ENCODE measurements at regions not wholly inside any gene's neighbourhood (a gene's known extent, or its start where the extent isn't known, plus 50 kb on each side); places are given as distances from the start of the nearest gene placed in this dataset.
"Not testable (repeated sequence)": the region's sequence is repeated elsewhere in the genome, so short reads cannot be mapped to it uniquely, and the experiment has no call there.

DNA sequence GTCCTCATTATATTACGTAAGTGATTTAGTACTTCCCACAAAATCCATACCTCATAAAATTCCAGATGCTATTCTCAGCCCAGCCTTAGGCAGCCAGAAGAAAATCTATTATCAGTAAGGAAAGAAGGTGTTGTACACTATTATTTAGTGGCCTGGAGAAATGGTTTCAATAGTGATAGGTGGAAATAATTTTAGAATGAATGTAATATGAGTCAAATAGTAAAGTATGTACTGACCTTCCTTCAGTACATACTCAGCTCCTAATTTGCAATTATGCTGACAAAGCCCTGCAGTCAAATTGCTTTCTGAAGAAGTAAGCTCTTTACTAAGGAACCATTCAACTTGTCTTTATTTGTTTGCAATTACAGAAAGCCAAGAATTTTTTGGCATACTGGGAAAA lies 409.2 kb downstream of the HTR1A start:
- DNase-seq, result no peak

GRCh38 chr5:63535840-63536602 lies 426.2 kb downstream of the HTR1A start:
- no peak for DNase-seq

DNA sequence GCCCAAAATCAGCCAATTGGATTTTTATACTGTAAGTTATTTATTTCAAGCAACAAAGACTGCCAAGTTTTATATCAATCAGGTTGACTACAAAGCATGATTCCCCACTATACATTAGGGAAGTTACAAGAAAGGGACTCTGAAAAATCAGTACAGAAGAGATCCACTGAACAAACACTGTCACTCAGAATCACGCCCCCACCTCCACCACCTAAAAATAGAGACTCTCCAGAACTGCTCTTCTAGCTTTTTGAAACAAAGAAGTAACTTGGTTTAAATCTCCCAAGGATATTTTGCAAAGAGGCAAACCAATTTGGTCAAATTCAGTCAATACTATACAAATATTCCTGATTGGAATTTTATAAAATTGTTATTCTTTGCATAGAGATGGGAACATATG lies 438.0 kb downstream of the HTR1A start:
- DNase-seq, result no peak

DNA sequence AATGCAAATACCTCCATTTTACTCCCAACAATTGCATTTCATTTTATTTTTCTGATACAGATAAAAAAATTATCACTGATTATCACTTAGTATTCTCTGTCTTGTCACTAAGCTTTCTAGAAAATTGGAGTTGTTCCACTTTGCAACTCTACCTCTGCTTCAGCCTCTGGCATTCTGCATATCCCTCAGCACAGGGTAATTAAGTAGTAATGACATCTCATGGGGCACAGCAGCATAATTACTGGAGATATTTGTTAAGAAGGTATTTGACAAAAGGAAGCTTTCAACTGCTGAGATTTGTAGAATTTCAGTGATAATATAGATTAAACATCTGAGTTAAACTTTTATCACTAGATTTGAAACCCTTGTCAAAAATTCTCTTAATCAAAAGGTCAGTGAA lies 446.2 kb downstream of the HTR1A start:
- DNase-seq, result no peak

GRCh38 chr5:63500242-63500641 lies 462.0 kb downstream of the HTR1A start:
- DNase-seq, result no peak

DNA sequence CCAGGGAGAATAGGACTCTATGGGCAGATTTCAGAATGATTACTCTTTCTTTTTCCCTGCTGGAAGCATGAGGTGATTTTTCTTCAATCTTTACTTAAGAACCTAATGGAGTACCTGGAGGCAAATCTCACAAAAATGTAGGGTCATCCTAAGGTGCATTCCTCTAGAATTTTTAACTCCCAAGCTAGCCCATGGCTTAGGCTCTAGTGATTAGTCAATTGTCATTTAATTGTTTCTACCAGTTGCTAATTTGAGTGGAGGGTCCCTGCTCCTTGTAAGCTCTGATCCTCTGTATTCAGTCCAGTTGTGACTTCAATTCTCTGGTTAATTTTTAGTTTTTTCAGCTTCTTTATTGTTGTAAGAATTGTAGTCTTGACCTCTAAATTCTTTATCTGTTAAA lies 467.0 kb downstream of the HTR1A start:
- no peak for DNase-seq

- no peak for DNase-seq
These were observed 478.9 kb downstream of the HTR1A start for GRCh38 chr5:63483338-63483737.

- no peak for DNase-seq
These were observed 488.8 kb downstream of the HTR1A start for GRCh38 chr5:63473335-63473967.

GRCh38 chr5:63456279-63456678 lies 506.0 kb downstream of the HTR1A start:
- no peak for DNase-seq

DNA sequence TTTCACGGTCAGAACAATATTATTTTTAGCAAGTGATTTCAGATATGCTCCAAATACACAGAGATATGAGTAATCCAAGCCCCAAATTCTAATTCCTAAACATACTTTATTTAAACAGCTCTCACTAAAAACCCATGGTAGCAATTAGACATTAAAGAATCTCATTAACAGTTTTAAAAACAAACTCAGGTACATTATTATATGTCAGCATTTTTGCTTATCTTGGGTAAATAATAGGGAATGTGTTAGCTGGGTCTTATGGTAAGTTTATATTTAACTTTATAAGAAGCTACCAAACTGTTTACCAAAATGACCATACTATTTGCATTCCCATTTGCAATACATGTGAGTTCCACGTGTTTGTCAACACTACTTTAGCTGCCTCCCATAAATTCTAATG lies 511.1 kb downstream of the HTR1A start:
- no peak for DNase-seq

DNA sequence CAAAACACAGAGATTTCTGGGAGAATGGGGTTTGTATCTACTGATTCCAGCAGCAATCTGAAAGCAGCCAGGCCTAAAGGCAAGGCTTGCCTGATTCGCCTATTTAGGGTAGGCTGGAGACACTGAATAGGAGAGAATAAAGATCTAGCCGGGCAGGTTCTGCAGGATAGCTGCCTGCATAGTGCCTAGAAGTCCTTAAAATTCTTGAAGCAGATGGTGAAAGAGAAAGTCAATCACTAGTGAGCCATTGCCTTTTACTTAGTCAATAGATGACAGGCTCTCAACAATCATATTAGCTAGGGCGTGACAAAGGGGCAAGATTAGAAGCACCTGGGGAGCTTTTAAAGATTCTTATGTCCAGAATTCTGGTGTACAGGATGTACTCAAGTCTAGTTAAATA lies 522.7 kb downstream of the HTR1A start:
- no peak for DNase-seq

DNA sequence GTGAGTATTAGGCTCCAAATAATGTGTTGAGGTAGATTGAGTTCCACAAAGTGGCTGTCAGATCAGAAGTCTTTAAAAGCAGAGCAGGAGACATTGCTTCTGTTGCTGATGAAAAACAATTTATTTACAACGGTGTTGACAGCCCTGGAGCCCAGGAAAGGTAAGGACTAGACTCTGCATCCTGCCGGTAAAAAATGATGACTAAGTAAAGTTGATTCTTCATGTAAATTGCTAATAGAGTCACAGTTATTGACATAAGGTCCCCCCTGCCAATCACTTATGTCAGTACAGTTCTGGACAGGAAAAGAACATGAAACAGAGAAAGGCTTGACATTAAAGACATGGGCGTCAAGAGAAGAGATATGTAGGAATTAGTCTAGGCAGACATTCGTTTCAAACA lies 552.5 kb downstream of the HTR1A start:
- no peak for DNase-seq

DNA sequence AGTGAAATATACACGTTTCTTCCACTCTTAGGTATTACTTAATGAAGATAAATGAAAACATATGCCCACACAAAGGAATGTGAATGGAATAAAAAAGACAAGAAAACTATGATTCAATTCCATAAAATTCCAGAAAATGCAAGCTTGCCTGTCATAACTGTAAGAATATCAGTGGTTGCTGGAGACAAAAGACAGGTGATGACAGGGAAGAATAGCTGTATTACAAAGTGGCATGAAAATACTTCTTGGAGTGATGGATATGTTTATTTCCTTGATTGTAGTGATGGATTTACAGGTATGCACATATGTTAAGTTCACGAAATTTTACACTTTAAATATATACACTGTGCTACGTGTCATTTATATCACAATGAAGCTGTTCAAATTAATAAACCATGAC lies 553.3 kb downstream of the HTR1A start:
- no peak for DNase-seq

- peak; percentile 1 for DNase-seq
These were observed 560.7 kb downstream of the HTR1A start for GRCh38 chr5:63401436-63402046.

DNA sequence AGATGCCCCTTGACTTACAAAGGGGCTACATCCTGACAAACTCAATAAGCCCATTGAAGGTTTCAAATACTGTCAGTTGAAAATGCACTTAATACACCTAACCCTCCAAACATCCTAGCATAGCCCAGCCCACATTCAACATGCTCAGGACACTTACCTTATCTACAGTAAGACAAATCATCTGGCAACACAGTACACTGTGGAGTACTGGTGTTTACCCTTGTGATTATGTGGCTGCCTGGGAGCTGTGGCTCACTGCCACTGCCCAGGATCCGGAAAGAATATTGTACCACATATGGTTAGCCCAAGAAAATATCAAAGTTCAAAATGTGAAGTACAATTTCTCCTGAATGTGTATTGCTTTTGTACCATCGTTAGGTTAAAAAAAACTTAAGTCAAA lies 562.2 kb downstream of the HTR1A start:
- DNase-seq, result no peak

GRCh38 chr5:63398346-63398745 lies 563.9 kb downstream of the HTR1A start:
- no peak for DNase-seq

DNA sequence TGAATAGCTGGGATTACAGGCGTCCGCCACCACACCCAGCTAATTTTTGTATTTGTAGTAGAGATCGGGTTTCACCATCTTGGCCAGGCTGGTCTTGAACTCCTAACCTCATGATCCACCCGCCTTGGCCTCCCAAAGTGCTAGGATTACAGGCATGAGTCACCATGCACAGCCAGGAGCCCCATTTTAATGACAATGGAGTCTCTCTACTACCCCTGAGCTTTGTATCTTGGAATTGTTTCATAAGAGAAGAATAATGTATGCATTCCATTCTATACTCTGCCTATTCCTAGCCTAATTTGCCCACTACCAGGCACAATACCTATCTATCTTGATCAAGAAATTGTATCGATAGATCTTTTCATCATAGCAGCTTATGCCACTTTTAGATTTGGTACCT lies 574.1 kb downstream of the HTR1A start:
- DNase-seq, result not testable (repeated sequence)

GRCh38 chr5:63375851-63376250 lies 586.4 kb downstream of the HTR1A start:
- DNase-seq, result no peak

- DNase-seq, result no peak
These were observed 588.2 kb downstream of the HTR1A start for GRCh38 chr5:63374085-63374484.

- DNase-seq, result no peak
These were observed 611.1 kb downstream of the HTR1A start for GRCh38 chr5:63351164-63351563.

DNA sequence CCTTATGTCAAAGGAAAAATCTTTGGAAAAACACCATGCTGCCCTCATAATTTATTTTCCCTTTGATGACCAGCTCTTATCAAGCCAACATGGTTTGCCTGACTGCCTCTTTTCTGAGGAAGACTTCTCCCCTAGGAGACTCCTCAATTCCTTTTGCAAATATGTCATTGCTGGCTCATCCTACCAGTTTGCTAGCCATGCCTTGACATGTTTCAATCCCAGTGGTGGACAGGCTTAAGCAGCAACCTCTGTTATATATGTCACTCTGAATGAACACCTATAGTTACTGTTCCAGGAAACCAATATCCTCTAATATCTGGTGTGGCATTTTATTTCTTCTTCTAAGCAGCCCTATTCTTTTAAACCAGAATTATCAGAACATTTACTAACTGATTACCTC lies 615.8 kb downstream of the HTR1A start:
- DNase-seq, result no peak

- DNase-seq, result no peak
These were observed 620.8 kb downstream of the HTR1A start for GRCh38 chr5:63341442-63341841.

- no peak for DNase-seq
These were observed 638.3 kb downstream of the HTR1A start for GRCh38 chr5:63323926-63324325.

DNA sequence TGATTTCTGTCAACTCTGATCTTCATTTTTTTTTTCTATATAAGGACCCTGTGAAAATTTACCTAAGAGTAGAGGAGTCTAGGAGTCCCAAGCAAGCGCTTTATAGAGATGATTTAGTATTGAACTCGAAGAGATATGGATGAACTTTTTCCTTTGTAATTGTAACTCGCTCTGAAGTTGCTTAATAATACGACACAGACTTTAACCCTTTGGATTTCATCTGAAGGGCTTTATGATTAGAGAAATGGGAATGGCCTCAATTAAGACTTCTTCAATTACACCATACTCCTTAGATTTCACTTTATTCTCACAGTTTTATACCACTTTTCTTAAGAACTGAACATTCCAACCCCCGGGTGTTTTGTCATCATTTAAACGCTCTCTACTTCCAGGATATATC lies 647.7 kb downstream of the HTR1A start:
- DNase-seq, result no peak

Measured in stimulated activated CD4-positive, alpha-beta T cell treated with anti-CD3 and anti-CD28 coated beads, Interleukin-4, amount 100 ng/mL, for 1 hour (primary cell).